HAP-1 (cell line): ENCODE measurements at regions not wholly inside any gene's neighbourhood (a gene's known extent, or its start where the extent isn't known, plus 50 kb on each side); places are given as distances from the start of the nearest gene placed in this dataset.

Experiments
- DNase-seq, 2 experiments: peaks; one replicate each; pipeline ENCODE4 v3.0.0-alpha.2; 2016 to 2020; ENCODE audit warnings: low spot score in 2 of 2
- H3K27me3 ChIP-seq: fragments of 250-450 bp; sonication (Bioruptor Pico); 2 replicates; pipeline ENCODE4 v1.5.1; 2020; ENCODE audit warnings: low read depth, mild to moderate bottlenecking, moderate library complexity
- H3K36me3 ChIP-seq: fragments of 250-450 bp; sonication (Bioruptor Pico); replicated peaks from 2 replicates; pipeline ENCODE4 v1.5.1; 2020; ENCODE audit warnings: mild to moderate bottlenecking
- H3K4me1 ChIP-seq: fragments of 250-450 bp; sonication (Bioruptor Pico); 2 replicates; pipeline ENCODE4 v1.5.1; 2020; ENCODE audit warnings: mild to moderate bottlenecking
- H3K4me3 ChIP-seq: fragments of 250-450 bp; sonication (Bioruptor Pico); 2 replicates; pipeline ENCODE4 v1.5.1; 2020; ENCODE audit warnings: mild to moderate bottlenecking, moderate library complexity
- H3K9me3 ChIP-seq: fragments of 250-450 bp; sonication (Bioruptor Pico); 2 replicates; pipeline ENCODE4 v1.5.1; 2020; ENCODE audit warnings: mild to moderate bottlenecking, moderate library complexity
- in situ Hi-C: fragments of 300-500 bp; cut with MboI; formaldehyde crosslinking; loops from 3 replicates; pipeline ENCODE4 v1.14.3; 2020; ENCODE audit warnings: low sequenced_read_pairs, inconsistent platforms, mixed read lengths

- in situ Hi-C loops, result no loop called here
Measured at GRCh38 chr11:112506852-112507251, 246.2 kb upstream of the PLET1 start.

GRCh38 chr11:112507281-112507680 lies 246.6 kb upstream of the PLET1 start:
- no peaks in the 10 kb centered on the region for H3K9me3 ChIP-seq
- no peak for DNase-seq
- no peaks in the 10 kb centered on the region for H3K27me3 ChIP-seq
- H3K4me3 ChIP-seq, result no peak overlapping the region
- H3K4me1 ChIP-seq, result no peaks in the 10 kb centered on the region
- in situ Hi-C loops, result no loop called here
- no peaks in the 10 kb centered on the region for H3K36me3 ChIP-seq

More at GRCh38 chr11:112506852-112507251, 246.2 kb upstream of the PLET1 start:
- H3K4me3 ChIP-seq, result no peak overlapping the region
- H3K27me3 ChIP-seq, result no peaks in the 10 kb centered on the region
- H3K9me3 ChIP-seq, result no peaks in the 10 kb centered on the region
- no peak for DNase-seq
- H3K4me1 ChIP-seq, result no peaks in the 10 kb centered on the region
- no peaks in the 10 kb centered on the region for H3K36me3 ChIP-seq

GRCh38 chr11:112508750-112509149 lies 248.1 kb upstream of the PLET1 start:
- DNase-seq, result no peak
- no peak overlapping the region for H3K4me3 ChIP-seq
- in situ Hi-C loops, result no loop called here
- H3K9me3 ChIP-seq, result no peaks in the 10 kb centered on the region
- H3K27me3 ChIP-seq, result no peaks in the 10 kb centered on the region
- no peaks in the 10 kb centered on the region for H3K4me1 ChIP-seq
- H3K36me3 ChIP-seq, result no peaks in the 10 kb centered on the region

GRCh38 chr11:112509300-112509699 lies 248.6 kb upstream of the PLET1 start:
- DNase-seq, result no peak
- in situ Hi-C loops, result no loop called here

GRCh38 chr11:112511271-112511670 lies 250.6 kb upstream of the PLET1 start:
- H3K4me1 ChIP-seq, result no peaks in the 10 kb centered on the region
- DNase-seq, result no peak
- H3K36me3 ChIP-seq, result no peaks in the 10 kb centered on the region
- no peaks in the 10 kb centered on the region for H3K9me3 ChIP-seq
- no peaks in the 10 kb centered on the region for H3K27me3 ChIP-seq
- H3K4me3 ChIP-seq, result no peak overlapping the region
- in situ Hi-C loops, result no loop called here

More at GRCh38 chr11:112509300-112509699, 248.6 kb upstream of the PLET1 start:
- Histone ChIP-seq H3K4me1 (no peaks in the 10 kb centered on the region), H3K36me3 (no peaks in the 10 kb centered on the region), H3K27me3 (no peaks in the 10 kb centered on the region), H3K4me3 (no peak overlapping the region), H3K9me3 (no peaks in the 10 kb centered on the region)

GRCh38 chr11:112511911-112512310 lies 251.3 kb upstream of the PLET1 start:
- Histone ChIP-seq H3K4me1 (no peaks in the 10 kb centered on the region), H3K9me3 (no peaks in the 10 kb centered on the region), H3K4me3 (no peak overlapping the region), H3K36me3 (no peaks in the 10 kb centered on the region), H3K27me3 (no peaks in the 10 kb centered on the region)
- no peak for DNase-seq
- in situ Hi-C loops, result no loop called here

GRCh38 chr11:112513417-112513816 lies 252.8 kb upstream of the PLET1 start:
- Histone ChIP-seq H3K9me3 (no peaks in the 10 kb centered on the region), H3K27me3 (no peaks in the 10 kb centered on the region), H3K4me1 (no peaks in the 10 kb centered on the region), H3K36me3 (no peaks in the 10 kb centered on the region), H3K4me3 (no peak overlapping the region)
- DNase-seq, result no peak
- in situ Hi-C loops, result no loop called here

- no peak for DNase-seq
- in situ Hi-C loops, result no loop called here
- Histone ChIP-seq H3K27me3 (no peaks in the 10 kb centered on the region), H3K9me3 (no peaks in the 10 kb centered on the region), H3K4me3 (no peak overlapping the region), H3K36me3 (no peaks in the 10 kb centered on the region), H3K4me1 (no peaks in the 10 kb centered on the region)
Measured at GRCh38 chr11:112514011-112514740, 253.5 kb upstream of the PLET1 start.

- DNase-seq, result no peak
- Histone ChIP-seq H3K4me1 (no peaks in the 10 kb centered on the region), H3K27me3 (no peaks in the 10 kb centered on the region), H3K9me3 (no peaks in the 10 kb centered on the region), H3K36me3 (no peaks in the 10 kb centered on the region), H3K4me3 (no peak overlapping the region)
- in situ Hi-C loops, result no loop called here
Measured at GRCh38 chr11:112516261-112516660, 255.6 kb upstream of the PLET1 start.

- Histone ChIP-seq H3K27me3 (no peaks in the 10 kb centered on the region), H3K4me3 (no peak overlapping the region), H3K9me3 (no peaks in the 10 kb centered on the region), H3K36me3 (no peaks in the 10 kb centered on the region), H3K4me1 (no peaks in the 10 kb centered on the region)
- in situ Hi-C loops, result no loop called here
- no peak for DNase-seq
Measured at GRCh38 chr11:112516755-112517154, 256.1 kb upstream of the PLET1 start.

- DNase-seq, result no peak
- H3K27me3 ChIP-seq, result no peaks in the 10 kb centered on the region
- H3K4me1 ChIP-seq, result no peaks in the 10 kb centered on the region
- H3K36me3 ChIP-seq, result no peaks in the 10 kb centered on the region
- no peak overlapping the region for H3K4me3 ChIP-seq
- no peaks in the 10 kb centered on the region for H3K9me3 ChIP-seq
- in situ Hi-C loops, result no loop called here
Measured at GRCh38 chr11:112518371-112518770, 257.7 kb upstream of the PLET1 start.

GRCh38 chr11:112519751-112520150 lies 259.1 kb upstream of the PLET1 start:
- no peaks in the 10 kb centered on the region for H3K36me3 ChIP-seq
- no peaks in the 10 kb centered on the region for H3K27me3 ChIP-seq
- H3K4me1 ChIP-seq, result no peaks in the 10 kb centered on the region
- in situ Hi-C loops, result no loop called here
- DNase-seq, result no peak
- H3K9me3 ChIP-seq, result no peaks in the 10 kb centered on the region
- no peak overlapping the region for H3K4me3 ChIP-seq

- no peak for DNase-seq
- Histone ChIP-seq H3K4me1 (no peaks in the 10 kb centered on the region), H3K9me3 (no peaks in the 10 kb centered on the region), H3K27me3 (no peaks in the 10 kb centered on the region), H3K4me3 (no peak overlapping the region), H3K36me3 (no peaks in the 10 kb centered on the region)
- in situ Hi-C loops, result no loop called here
Measured at GRCh38 chr11:112520354-112520753, 259.7 kb upstream of the PLET1 start.

GRCh38 chr11:112522536-112522935 lies 261.9 kb upstream of the PLET1 start:
- Histone ChIP-seq H3K4me3 (no peak overlapping the region), H3K27me3 (no peaks in the 10 kb centered on the region), H3K4me1 (no peaks in the 10 kb centered on the region), H3K9me3 (no peaks in the 10 kb centered on the region), H3K36me3 (no peaks in the 10 kb centered on the region)
- DNase-seq, result no peak
- in situ Hi-C loops, result no loop called here

- no peaks in the 10 kb centered on the region for H3K9me3 ChIP-seq
- H3K27me3 ChIP-seq, result no peaks in the 10 kb centered on the region
- H3K36me3 ChIP-seq, result no peaks in the 10 kb centered on the region
- no peaks in the 10 kb centered on the region for H3K4me1 ChIP-seq
- DNase-seq, result no peak
- in situ Hi-C loops, result no loop called here
- no peak overlapping the region for H3K4me3 ChIP-seq
Measured at GRCh38 chr11:112523031-112523430, 262.4 kb upstream of the PLET1 start.
